Thyroid gland (tissue), 4 donors: ENCODE measurements at regions not wholly inside any gene's neighbourhood (a gene's known extent, or its start where the extent isn't known, plus 50 kb on each side); places are given as distances from the start of the nearest gene placed in this dataset.

Experiments used
- DNase-seq, 2 donors: peaks; one replicate each; pipeline ENCODE4 v3.0.0-alpha.2; 2019
- H3K27ac ChIP-seq, 3 donors: fragments of 200-600 bp; sonication (generic); 1 replicate in 2 of 3; 2 replicates in 1 of 3; pipeline ENCODE4 v1.5.1; 2016 to 2019; ENCODE audit warnings: mild to moderate bottlenecking in 1 of 3, moderate library complexity in 1 of 3
- H3K27me3 ChIP-seq: fragments of 200-600 bp; sonication (generic); one replicate; pipeline ENCODE4 v1.5.1; 2019
- H3K36me3 ChIP-seq, 2 donors: fragments of 200-600 bp; sonication (generic); one replicate each; pipeline ENCODE4 v1.5.1; 2016 to 2019
- H3K4me1 ChIP-seq, 2 donors: fragments of 200-600 bp; sonication (generic); one replicate each; pipeline ENCODE4 v1.5.1; 2017 to 2019
- H3K4me3 ChIP-seq, 3 donors: fragments of 200-600 bp; sonication (generic); replicated peaks in 1 of 3; 1 replicate in 2 of 3; 2 replicates in 1 of 3; pipeline ENCODE4 v1.5.1; 2016; ENCODE audit warnings: mild to moderate bottlenecking in 1 of 3
- H3K9me3 ChIP-seq: fragments of 200-600 bp; sonication (generic); one replicate; pipeline ENCODE4 v1.5.1; 2017
- POLR2A ChIP-seq, 2 donors: fragments of 450-650 bp; IDR thresholded peaks; one replicate each; pipeline ENCODE4 v1.6.1; 2017; ENCODE audit warnings: antibody characterized with exemption in 2 of 2, mild to moderate bottlenecking in 2 of 2, moderate library complexity in 1 of 2
- WGBS, 2 donors: methylation state at CpG; one replicate each; pipeline ENCODE4 v1.1.5; 2017; 5-methylcytosine and 5-hydroxymethylcytosine counted together
- intact Hi-C: fragments of 100-400 bp; cut with DNase I; formaldehyde crosslinking; loops from one replicate; pipeline ENCODE4 v1.15.1; 2023
- TF ChIP-seq, protein P1 (sequence below), 6 experiments: fragments of 200-600 bp in 3 of 6; fragments of 450-650 bp in 3 of 6; sonication (generic) in 3 of 6; IDR thresholded peaks; one replicate each; pipeline ENCODE4 v1.5.1; 2016 to 2019; ENCODE audit warnings: antibody characterized with exemption in 6 of 6, mild to moderate bottlenecking in 2 of 6, inconsistent platforms in 1 of 6, moderate library complexity in 1 of 6

DNA sequence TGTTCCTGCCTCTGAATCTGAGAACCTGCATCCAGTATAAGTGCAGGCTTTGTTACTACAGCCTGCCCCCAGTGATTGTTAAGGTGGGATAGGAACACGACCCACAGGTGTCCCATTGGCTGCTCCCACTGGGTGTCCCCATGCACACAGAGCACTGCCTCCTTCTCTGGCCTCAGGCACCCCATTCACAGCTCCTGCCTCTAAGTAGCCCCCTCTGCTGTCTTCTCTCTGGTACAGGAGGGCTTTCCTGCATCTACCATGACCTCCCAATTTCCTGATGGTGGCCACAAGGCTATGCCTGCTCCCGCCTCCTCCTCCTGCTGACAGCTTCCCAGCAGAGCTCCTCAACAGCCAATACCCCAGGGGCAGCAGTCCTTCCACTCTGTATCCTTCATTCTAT lies 238.6 kb upstream of the TMC3 start:
- intact Hi-C loops, result no loop called here
- no peaks in the 10 kb centered on the region for H3K4me1 ChIP-seq
- no peaks in the 10 kb centered on the region for H3K9me3 ChIP-seq
- no peak for DNase-seq
- no peak overlapping the region for H3K4me3 ChIP-seq
- no peak overlapping the region for H3K27ac ChIP-seq
- H3K36me3 ChIP-seq, result no peaks in the 10 kb centered on the region
- TF ChIP-seq, protein P1, sequence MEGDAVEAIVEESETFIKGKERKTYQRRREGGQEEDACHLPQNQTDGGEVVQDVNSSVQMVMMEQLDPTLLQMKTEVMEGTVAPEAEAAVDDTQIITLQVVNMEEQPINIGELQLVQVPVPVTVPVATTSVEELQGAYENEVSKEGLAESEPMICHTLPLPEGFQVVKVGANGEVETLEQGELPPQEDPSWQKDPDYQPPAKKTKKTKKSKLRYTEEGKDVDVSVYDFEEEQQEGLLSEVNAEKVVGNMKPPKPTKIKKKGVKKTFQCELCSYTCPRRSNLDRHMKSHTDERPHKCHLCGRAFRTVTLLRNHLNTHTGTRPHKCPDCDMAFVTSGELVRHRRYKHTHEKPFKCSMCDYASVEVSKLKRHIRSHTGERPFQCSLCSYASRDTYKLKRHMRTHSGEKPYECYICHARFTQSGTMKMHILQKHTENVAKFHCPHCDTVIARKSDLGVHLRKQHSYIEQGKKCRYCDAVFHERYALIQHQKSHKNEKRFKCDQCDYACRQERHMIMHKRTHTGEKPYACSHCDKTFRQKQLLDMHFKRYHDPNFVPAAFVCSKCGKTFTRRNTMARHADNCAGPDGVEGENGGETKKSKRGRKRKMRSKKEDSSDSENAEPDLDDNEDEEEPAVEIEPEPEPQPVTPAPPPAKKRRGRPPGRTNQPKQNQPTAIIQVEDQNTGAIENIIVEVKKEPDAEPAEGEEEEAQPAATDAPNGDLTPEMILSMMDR (IDR thresholded peaks at IDR 0.05), result no peak
- 85 to 100% methylated on average over 2 of the region's 2 CpGs for WGBS, 2 donors
- H3K27me3 ChIP-seq, result no peaks in the 10 kb centered on the region

- TF ChIP-seq, protein P1 (IDR thresholded peaks at IDR 0.05), result no peak
- no peak for TF ChIP-seq POLR2A (IDR thresholded peaks at IDR 0.05)
- intact Hi-C loops, result no loop called here
- no peaks in the 10 kb centered on the region for H3K27me3 ChIP-seq
- WGBS, 2 donors, result 83 to 87% methylated on average over 4 of the region's 4 CpGs
- H3K4me1 ChIP-seq, result no peaks in the 10 kb centered on the region
- no peak for DNase-seq
- H3K36me3 ChIP-seq, result no peaks in the 10 kb centered on the region
- H3K4me3 ChIP-seq, result no peak overlapping the region
- no peaks in the 10 kb centered on the region for H3K9me3 ChIP-seq
- no peak overlapping the region for H3K27ac ChIP-seq
Measured at GRCh38 chr15:81611679-81612078, 237.7 kb upstream of the TMC3 start.

DNA sequence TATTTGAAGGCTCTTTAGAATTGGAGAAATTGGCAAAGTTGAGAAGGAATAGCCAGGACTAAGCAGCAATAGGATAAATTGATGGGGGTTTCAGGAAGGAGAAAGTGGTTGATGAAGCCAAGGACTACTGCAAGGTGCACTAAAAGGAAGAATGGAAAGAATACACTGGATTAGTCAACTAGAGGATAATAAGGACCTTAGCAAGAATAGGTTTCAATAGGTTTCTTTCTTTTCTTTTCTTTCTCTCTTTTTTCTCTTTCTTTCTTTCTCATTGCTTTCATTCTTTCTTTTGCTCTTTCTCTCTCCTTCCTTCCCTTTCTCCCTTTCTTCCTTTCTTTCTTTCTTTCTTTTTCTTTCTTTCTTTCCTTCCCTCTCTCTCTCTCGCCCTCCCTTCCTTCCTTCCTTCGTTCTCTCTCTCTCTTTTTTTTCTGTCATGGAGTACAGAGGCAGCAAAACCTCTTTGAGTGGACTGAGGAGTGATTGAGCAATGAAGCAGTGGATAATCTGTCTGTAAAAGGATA lies 234.4 kb upstream of the TMC3 start:
- DNase-seq, result no peak
- H3K4me3 ChIP-seq, result no peak overlapping the region
- TF ChIP-seq POLR2A (IDR thresholded peaks at IDR 0.05), result no peak
- TF ChIP-seq, protein P1 (IDR thresholded peaks at IDR 0.05), result no peak
- no peaks in the 10 kb centered on the region for H3K27me3 ChIP-seq
- H3K27ac ChIP-seq, result no peak overlapping the region
- 72 to 84% methylated on average over 2 of the region's 2 CpGs for WGBS, 2 donors
- no peaks in the 10 kb centered on the region for H3K36me3 ChIP-seq
- intact Hi-C loops, result no loop called here
- no peaks in the 10 kb centered on the region for H3K4me1 ChIP-seq
- no peaks in the 10 kb centered on the region for H3K9me3 ChIP-seq

DNA sequence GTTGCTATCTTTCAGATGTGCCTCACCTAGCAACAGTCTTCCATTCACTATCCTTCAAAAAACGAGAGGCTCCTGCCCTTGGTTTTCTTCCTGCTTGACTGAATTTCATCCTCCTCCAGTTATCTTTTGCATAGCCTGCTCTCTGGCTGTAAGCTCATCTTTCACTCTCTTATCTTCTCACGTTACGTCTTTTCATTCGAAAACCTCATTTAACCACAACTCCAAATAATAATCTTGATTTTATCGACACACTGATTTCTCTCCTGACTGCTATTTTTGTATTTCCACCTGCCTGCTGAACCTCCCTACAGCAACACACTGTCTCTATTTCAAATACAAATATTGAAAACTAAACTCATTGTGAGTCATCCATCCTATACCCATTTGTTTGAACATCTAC lies 230.7 kb upstream of the TMC3 start:
- TF ChIP-seq, protein P1 (IDR thresholded peaks at IDR 0.05), result no peak
- no peak for TF ChIP-seq POLR2A (IDR thresholded peaks at IDR 0.05)
- no peak for DNase-seq
- Histone ChIP-seq H3K27me3 (no peaks in the 10 kb centered on the region), H3K36me3 (no peaks in the 10 kb centered on the region), H3K27ac (no peak overlapping the region), H3K9me3 (no peaks in the 10 kb centered on the region), H3K4me3 (no peak overlapping the region), H3K4me1 (no peaks in the 10 kb centered on the region)
- intact Hi-C loops, result no loop called here
- 69 to 74% methylated on average over 5 of the region's 5 CpGs for WGBS, 2 donors

GRCh38 chr15:81596159-81596865 lies 222.3 kb upstream of the TMC3 start:
- DNase-seq, result no peak
- Histone ChIP-seq H3K36me3 (no peaks in the 10 kb centered on the region), H3K27ac (no peak overlapping the region), H3K9me3 (no peaks in the 10 kb centered on the region), H3K27me3 (no peaks in the 10 kb centered on the region), H3K4me3 (no peak overlapping the region), H3K4me1 (no peaks in the 10 kb centered on the region)
- intact Hi-C loops, result no loop called here
- 68 to 82% methylated on average over 6 of the region's 6 CpGs for WGBS, 2 donors
- TF ChIP-seq POLR2A (IDR thresholded peaks at IDR 0.05), result no peak
- TF ChIP-seq, protein P1 (IDR thresholded peaks at IDR 0.05), result no peak
